Loucy (cell line): ENCODE measurements at regions not wholly inside any gene's neighbourhood (a gene's known extent, or its start where the extent isn't known, plus 50 kb on each side); places are given as distances from the start of the nearest gene placed in this dataset.

ENCODE experiments used
- H2AFZ ChIP-seq: fragments of 200-600 bp; sonication (generic); 2 replicates; pipeline ENCODE4 v1.6.0; 2016; ENCODE audit warnings: antibody characterized with exemption, mild to moderate bottlenecking, low read length, moderate library complexity
- H3F3A ChIP-seq: fragments of 200-600 bp; 2 replicates; pipeline ENCODE4 v1.6.0; 2016; ENCODE audit warnings: antibody characterized with exemption, low read depth, mild to moderate bottlenecking
- H3K27me3 ChIP-seq: fragments of 200-600 bp; sonication (generic); 2 replicates; pipeline ENCODE4 v1.6.1; 2014; ENCODE audit warnings: low read length, mild to moderate bottlenecking; ENCODE audit not compliant: insufficient read depth, poor library complexity, severe bottlenecking
- H3K36me3 ChIP-seq: fragments of 200-600 bp; sonication (generic); 2 replicates; pipeline ENCODE4 v1.6.1; 2016; ENCODE audit warnings: low read length; ENCODE audit not compliant: insufficient read depth
- H3K4me1 ChIP-seq: fragments of 200-600 bp; sonication (generic); 2 replicates; pipeline ENCODE4 v1.5.1; 2014; ENCODE audit warnings: low read length, mild to moderate bottlenecking; ENCODE audit not compliant: insufficient read depth, poor library complexity, severe bottlenecking
- H3K4me2 ChIP-seq: fragments of 200-600 bp; sonication (generic); 2 replicates; pipeline ENCODE4 v1.6.0; 2014; ENCODE audit warnings: antibody characterized with exemption, low read length, low read depth, mild to moderate bottlenecking; ENCODE audit not compliant: poor library complexity, severe bottlenecking
- H3K4me3 ChIP-seq: fragments of 200-600 bp; sonication (generic); 2 replicates; pipeline ENCODE4 v1.5.1; 2014; ENCODE audit warnings: low read length, mild to moderate bottlenecking, mixed read lengths; ENCODE audit not compliant: poor library complexity, severe bottlenecking
- H3K79me2 ChIP-seq: fragments of 200-600 bp; sonication (generic); 2 replicates; pipeline ENCODE4 v1.6.1; 2014; ENCODE audit warnings: low read length; ENCODE audit not compliant: insufficient read depth
- H3K9ac ChIP-seq: fragments of 200-600 bp; sonication (generic); 2 replicates; pipeline ENCODE4 v1.6.0; 2014; ENCODE audit warnings: mild to moderate bottlenecking, low read depth, low read length, moderate library complexity; ENCODE audit not compliant: poor library complexity, severe bottlenecking
- H3K9me2 ChIP-seq: fragments of 200-600 bp; sonication (generic); replicated peaks from 2 replicates; pipeline ENCODE4 v1.6.1; 2016; ENCODE audit warnings: low read depth, low read length, mixed read lengths
- H3K9me3 ChIP-seq: fragments of 200-600 bp; sonication (generic); 2 replicates; pipeline ENCODE4 v1.6.1; 2014; ENCODE audit warnings: mild to moderate bottlenecking, antibody characterized with exemption, low read length, low read depth; ENCODE audit not compliant: insufficient read depth
- H4K20me1 ChIP-seq: fragments of 200-600 bp; sonication (generic); 2 replicates; pipeline ENCODE4 v1.6.0; 2014; ENCODE audit warnings: antibody characterized with exemption, low read length, mild to moderate bottlenecking; ENCODE audit not compliant: insufficient read depth, poor library complexity, severe bottlenecking
- EZH2phosphoT487 ChIP-seq: fragments of 200-600 bp; IDR thresholded peaks from 2 replicates; pipeline ENCODE4 v1.6.1; 2018; ENCODE audit warnings: antibody characterized with exemption, mild to moderate bottlenecking, moderate library complexity, borderline replicate concordance
- TF ChIP-seq, protein P1 (sequence below): fragments of 200-600 bp; sonication (generic); conservative IDR thresholded peaks from 2 replicates; pipeline ENCODE4 v1.5.1; 2014; ENCODE audit warnings: mild to moderate bottlenecking, antibody characterized with exemption, low read length

DNA sequence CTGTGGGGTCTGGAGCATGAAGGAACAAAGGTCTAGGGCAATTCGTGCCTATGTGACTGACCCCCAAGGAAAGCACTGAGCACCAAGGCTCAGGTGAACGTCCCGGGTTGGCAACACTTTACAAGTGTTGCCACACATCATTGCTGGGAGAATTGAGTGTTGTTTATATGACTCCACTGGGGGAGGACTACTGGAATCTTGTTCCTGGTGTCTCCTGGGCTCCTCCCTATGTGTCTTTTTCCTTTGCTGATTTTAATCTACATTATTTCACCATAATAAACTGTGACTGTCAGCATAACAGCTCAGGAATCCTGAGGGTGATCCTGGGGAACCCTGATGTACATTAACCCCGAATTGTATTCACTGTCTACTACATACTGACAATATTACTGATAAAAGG, 207.7 kb upstream of the BMP2 start:
- Histone ChIP-seq H3K9me3 (no peaks in the 10 kb centered on the region), H2AFZ (no peak overlapping the region)

DNA sequence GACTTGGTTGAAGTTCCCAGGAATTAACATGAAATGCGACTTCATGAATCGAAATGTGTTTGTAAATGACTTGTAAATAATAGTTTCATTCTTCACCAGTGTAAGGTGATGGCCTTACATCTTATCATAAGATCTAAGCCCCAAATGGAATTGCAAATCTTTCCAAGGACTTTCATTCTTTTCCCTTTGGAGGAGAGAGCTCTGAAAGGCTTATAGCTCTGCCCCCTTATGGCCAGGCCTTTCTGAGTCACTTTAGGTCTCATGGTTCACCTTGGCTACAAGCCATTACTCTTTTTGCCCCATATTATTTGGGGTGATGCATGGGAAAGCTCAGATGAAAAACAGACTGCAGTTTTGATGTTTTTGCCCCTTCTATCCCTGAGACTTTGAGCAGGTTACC, 209.1 kb upstream of the BMP2 start:
- Histone ChIP-seq H3K36me3 (no peaks in the 10 kb centered on the region), H3K27me3 (no peaks in the 10 kb centered on the region), H3F3A (no peaks in the 10 kb centered on the region), H3K9ac (no peak overlapping the region), H3K79me2 (no peaks in the 10 kb centered on the region), H3K9me3 (no peaks in the 10 kb centered on the region), H3K4me1 (no peaks in the 10 kb centered on the region), H3K4me2 (no peak overlapping the region), H3K9me2 (no peaks in the 10 kb centered on the region), H2AFZ (no peak overlapping the region), H3K4me3 (no peak overlapping the region), H4K20me1 (no peaks in the 10 kb centered on the region)
- TF ChIP-seq, protein P1, sequence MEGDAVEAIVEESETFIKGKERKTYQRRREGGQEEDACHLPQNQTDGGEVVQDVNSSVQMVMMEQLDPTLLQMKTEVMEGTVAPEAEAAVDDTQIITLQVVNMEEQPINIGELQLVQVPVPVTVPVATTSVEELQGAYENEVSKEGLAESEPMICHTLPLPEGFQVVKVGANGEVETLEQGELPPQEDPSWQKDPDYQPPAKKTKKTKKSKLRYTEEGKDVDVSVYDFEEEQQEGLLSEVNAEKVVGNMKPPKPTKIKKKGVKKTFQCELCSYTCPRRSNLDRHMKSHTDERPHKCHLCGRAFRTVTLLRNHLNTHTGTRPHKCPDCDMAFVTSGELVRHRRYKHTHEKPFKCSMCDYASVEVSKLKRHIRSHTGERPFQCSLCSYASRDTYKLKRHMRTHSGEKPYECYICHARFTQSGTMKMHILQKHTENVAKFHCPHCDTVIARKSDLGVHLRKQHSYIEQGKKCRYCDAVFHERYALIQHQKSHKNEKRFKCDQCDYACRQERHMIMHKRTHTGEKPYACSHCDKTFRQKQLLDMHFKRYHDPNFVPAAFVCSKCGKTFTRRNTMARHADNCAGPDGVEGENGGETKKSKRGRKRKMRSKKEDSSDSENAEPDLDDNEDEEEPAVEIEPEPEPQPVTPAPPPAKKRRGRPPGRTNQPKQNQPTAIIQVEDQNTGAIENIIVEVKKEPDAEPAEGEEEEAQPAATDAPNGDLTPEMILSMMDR = no peak
- no peak for TF ChIP-seq EZH2phosphoT487

More for the DNA sequence above, 207.7 kb upstream of the BMP2 start:
- H3K79me2 ChIP-seq = no peaks in the 10 kb centered on the region
- H3K9me2 ChIP-seq = no peaks in the 10 kb centered on the region
- no peaks in the 10 kb centered on the region for H3F3A ChIP-seq
- H3K36me3 ChIP-seq = no peaks in the 10 kb centered on the region
- no peak overlapping the region for H3K4me3 ChIP-seq
- no peak overlapping the region for H3K4me2 ChIP-seq
- no peaks in the 10 kb centered on the region for H4K20me1 ChIP-seq
- no peak overlapping the region for H3K9ac ChIP-seq
- TF ChIP-seq, protein P1 = no peak
- TF ChIP-seq EZH2phosphoT487 = no peak
- H3K4me1 ChIP-seq = no peaks in the 10 kb centered on the region
- no peaks in the 10 kb centered on the region for H3K27me3 ChIP-seq

DNA sequence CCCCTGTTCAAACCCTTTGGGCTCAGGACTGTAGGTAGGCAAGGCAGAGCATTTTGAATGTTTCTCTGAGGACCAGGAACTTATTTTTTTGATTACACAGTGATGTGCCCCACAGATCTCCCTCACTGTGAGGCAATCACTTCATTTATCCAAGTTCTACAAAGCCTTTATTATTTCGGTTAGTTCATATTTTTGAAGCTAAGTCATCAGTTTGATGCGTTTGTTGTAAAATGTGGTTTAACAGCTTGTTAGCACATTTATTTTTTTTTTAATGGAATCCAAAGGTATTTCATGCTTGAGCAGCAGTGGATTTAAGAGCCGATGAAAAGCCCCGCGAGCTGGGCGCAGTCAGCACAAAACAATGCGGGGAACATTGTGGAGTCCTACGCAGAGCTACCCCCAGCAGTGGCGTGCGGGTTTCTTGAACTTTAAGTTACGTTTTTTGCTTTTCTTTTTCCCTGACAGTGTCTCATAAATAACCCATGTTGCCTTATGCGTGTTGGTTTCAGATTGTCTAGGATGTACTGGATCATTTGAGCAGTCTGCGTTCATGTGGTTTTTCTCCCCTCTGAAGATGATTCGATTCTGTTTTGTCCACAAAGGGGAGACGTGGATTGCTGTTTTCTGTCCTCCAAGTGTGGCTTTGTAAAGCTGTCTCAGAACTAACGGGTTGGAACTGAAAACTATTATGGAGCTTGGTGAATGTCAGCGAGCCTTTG, 233.6 kb upstream of the BMP2 start:
- H3K4me2 ChIP-seq = no peak overlapping the region

More for the DNA sequence above, 233.6 kb upstream of the BMP2 start:
- H3K9me3 ChIP-seq = no peaks in the 10 kb centered on the region
- H2AFZ ChIP-seq = no peak overlapping the region
- H3K79me2 ChIP-seq = no peaks in the 10 kb centered on the region
- H3K4me3 ChIP-seq = no peak overlapping the region
- no peaks in the 10 kb centered on the region for H3K27me3 ChIP-seq
- H3K4me1 ChIP-seq = no peaks in the 10 kb centered on the region
- no peak for TF ChIP-seq EZH2phosphoT487
- TF ChIP-seq, protein P1 = no peak
- H4K20me1 ChIP-seq = no peaks in the 10 kb centered on the region
- no peaks in the 10 kb centered on the region for H3K9me2 ChIP-seq
- no peaks in the 10 kb centered on the region for H3F3A ChIP-seq
- H3K36me3 ChIP-seq = no peaks in the 10 kb centered on the region
- H3K9ac ChIP-seq = no peak overlapping the region
